GM18508 (cell line): ENCODE measurements at regions not wholly inside any gene's neighbourhood (a gene's known extent, or its start where the extent isn't known, plus 50 kb on each side); places are given as distances from the start of the nearest gene placed in this dataset.
"Not testable (repeated sequence)": the region's sequence is repeated elsewhere in the genome, so short reads cannot be mapped to it uniquely, and the experiment has no call there.

Source experiments
- ATAC-seq: cut with Tn5 transposase; IDR thresholded peaks from one replicate; pipeline ENCODE4 v1.9.1; 2021; ENCODE audit warnings: moderate number of reproducible peaks; ENCODE audit not compliant: insufficient read depth, unreplicated experiment

DNA sequence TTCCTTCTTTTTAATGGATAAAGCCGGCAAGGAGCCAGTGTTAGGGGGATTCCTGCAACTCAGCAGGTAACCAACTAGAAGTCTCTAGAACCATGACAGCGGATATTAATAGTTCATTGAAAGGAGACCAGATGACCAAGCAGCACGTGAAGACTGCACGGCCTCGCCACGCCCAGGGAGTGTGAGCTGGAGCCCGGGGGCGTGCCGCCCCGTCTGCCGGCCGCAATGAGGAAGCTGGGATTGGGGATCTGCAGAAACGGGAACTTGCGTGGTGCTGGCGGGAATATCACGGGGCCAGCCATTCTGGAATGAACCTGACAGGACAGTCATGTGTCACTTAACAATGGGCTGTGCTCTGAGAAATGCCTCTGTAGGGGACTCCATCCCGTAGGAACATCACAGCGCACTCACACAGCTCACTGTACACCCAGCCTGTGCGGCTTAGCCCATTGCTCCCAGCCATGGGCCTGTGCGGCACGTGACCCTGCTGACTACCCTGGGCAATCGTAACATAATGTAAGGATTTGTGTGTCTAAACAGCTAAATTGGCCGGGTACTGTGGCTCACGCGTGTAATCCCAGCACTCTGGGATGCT lies 4092.8 kb upstream of the TPTE start:
- not testable (repeated sequence) for ATAC-seq

DNA sequence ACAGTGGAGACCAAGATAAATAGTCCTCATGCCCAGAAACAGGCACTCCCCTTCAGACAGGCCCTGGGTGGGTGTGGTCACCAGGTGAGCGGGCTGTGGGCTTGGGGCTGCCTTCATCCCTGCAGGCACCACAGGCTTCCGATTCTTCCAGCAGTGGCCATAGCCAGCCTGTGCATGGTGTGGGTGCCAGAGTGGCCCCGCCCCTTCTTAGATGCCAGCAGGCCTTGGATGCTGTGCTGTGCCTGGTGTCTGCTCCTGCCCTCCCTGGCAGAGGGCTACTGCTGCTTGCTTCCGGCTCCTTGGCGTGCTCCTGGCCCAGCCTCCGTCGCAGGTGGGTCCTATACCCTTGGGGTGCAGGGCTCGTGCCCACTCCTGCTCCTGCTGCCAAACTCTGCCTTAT lies 4091.5 kb upstream of the TPTE start:
- ATAC-seq, result not testable (repeated sequence)

GRCh38 chr21:6433149-6433548 lies 4088.2 kb upstream of the TPTE start:
- not testable (repeated sequence) for ATAC-seq

GRCh38 chr21:6436205-6436604 lies 4085.2 kb upstream of the TPTE start:
- ATAC-seq, result not testable (repeated sequence)

DNA sequence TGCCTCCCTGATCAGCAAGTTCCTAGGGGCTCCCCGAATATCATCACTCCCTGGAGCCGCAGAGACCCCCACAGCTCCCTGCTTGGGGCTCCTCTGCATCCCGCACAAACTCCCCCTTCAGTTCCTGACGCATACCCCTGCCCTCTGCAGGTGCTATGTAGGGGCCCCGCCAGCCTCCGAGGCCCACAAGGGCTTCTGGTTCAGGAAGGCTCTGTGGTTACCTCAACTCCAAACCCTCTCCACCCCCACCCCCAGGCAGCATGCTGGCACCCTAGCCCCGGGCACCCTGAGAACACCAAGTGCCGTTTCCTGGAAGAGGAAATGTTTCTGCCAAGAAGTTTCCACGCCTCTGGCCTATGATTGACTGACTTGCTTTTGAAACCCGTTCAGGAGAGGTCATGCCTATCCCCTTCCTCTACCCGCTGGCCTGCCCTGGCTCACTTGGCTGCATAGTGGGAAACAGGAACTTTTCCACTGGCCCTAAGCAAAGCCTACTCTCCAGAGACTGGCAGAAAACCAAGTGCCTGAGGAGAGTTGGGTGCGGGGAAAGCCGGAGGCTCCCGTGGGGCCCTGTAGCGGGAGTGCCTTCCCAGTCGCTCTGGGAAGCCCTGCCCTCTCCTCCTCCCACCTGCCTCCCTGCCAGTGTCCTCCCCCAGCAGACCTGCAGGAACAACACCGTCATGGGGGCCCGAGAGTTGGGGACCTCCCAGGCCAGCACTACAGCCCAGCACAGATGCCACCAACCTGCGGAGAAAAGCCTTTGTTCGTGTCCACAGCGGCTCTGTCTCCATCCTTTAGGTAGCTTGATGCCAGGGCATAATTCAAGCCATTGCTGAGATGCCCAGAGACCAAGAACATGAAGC lies 4084.2 kb upstream of the TPTE start:
- not testable (repeated sequence) for ATAC-seq

GRCh38 chr21:6437834-6438187 lies 4083.6 kb upstream of the TPTE start:
- ATAC-seq, result not testable (repeated sequence)

GRCh38 chr21:6439058-6439457 lies 4082.3 kb upstream of the TPTE start:
- ATAC-seq, result not testable (repeated sequence)

GRCh38 chr21:6454648-6455340 lies 4066.6 kb upstream of the TPTE start:
- not testable (repeated sequence) for ATAC-seq

- ATAC-seq, result not testable (repeated sequence)
These were observed 4065.2 kb upstream of the TPTE start for GRCh38 chr21:6456011-6456661.

GRCh38 chr21:6459761-6460160 lies 4061.6 kb upstream of the TPTE start:
- ATAC-seq, result not testable (repeated sequence)

DNA sequence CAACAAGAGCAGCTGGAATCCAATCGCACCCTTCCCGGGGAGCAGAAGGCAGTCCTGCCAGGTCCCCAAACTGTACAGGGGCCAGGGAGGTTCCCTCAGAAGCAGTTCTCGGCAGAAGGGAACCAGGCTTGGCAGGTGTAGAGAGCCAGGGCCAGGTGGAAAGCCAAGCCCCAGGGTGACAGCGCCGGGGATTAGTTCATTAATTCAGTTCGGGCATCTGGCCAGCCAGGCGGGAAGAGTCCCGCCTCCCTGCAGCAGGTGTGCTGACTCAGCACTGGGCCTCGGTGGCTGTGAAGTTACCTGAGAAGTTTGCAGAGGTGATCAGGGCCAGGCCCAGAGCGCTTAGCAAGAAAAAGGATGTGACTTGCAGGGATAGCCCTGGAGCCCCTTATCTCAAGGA lies 4060.0 kb upstream of the TPTE start:
- ATAC-seq, result not testable (repeated sequence)

DNA sequence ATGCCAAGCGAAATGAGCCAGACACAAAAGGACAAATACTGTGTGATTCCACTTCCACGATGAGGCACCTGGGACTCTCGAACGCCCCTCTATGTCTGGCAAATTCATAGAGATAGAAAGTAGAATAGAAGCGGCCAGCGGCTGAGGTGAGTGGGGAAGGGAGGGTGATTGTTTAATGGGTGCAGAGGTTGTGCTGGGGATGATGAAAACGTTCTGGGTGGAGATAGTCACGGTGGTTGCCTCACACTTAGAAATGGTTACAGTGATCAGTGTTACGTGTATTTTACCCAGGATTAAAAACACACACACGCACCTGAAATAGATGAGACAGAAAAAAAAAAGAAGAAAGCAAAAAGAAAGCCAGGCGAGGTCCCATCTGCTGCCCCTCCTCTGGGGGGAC lies 4057.0 kb upstream of the TPTE start:
- ATAC-seq, result not testable (repeated sequence)

DNA sequence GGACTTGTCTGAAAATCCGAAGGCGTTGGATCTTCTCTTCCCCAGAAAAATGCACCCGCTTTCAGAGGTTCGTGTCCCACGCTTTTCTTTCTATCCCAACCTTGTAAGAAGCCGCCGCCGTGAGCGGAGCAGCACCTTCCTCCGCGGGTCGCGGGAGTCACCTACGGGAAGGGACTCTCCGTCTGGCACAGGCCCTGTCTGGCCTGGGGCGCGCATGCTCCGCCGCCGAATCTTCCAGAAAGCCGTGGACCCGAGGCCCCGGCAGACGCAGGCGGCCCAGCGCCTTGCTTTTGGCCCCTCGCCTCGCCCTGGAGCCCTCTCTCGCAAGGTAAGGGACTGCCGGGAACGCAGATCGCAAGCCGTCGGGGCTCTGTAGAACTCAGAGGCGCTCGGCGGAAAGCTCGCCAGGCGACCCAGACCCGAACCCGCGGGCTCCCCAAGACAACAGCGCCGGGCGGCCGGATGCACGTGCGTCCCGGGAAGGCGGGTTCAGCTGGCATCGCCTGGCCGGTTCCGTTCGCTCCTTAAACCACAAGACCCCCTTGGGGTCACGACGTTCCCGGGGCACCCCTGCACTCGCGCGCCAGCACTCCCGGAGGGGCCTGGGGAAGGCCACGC lies 4055.2 kb upstream of the TPTE start:
- not testable (repeated sequence) for ATAC-seq

GRCh38 chr21:6466707-6467106 lies 4054.7 kb upstream of the TPTE start:
- not testable (repeated sequence) for ATAC-seq

- ATAC-seq, result not testable (repeated sequence)
These were observed 4054.1 kb upstream of the TPTE start for GRCh38 chr21:6467189-6467774.

GRCh38 chr21:6467907-6468306 lies 4053.5 kb upstream of the TPTE start:
- not testable (repeated sequence) for ATAC-seq

- ATAC-seq, result not testable (repeated sequence)
These were observed 4053.0 kb upstream of the TPTE start for GRCh38 chr21:6468331-6468860.

DNA sequence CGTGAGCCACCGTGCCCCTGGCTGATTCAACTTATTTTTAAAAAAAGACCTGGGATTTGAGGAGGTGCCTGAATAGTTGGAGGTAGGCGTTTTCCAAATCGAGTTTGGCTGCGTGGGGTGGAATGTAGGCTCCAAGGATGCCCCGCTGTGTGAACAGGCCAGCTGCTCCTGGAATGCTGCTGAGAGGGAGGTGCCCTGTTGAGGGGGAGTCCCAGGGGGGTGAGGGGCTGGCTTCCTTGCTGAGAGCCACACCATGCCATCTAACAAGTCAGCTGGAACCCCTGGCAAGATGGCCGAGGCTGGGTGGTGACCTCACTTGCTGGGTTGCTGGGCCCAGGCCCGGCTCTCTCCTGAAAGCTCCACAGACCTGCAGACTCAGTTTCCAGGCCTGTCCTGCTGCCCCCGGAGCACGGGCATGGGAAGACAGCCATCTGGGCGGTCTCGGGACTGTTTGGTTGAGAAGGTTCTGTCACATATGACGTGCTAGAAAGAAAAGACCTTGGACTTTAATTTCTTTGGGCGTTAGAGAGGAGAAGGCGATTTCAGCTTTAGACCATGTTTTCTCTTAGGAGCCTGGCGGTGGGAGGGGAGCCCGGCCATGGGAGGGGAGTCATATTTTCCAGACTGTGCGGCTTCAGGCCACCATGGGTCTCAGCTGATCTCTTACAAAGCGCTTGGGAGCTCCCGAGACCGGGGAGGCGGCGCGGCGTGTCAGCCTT lies 4047.0 kb upstream of the TPTE start:
- ATAC-seq, result not testable (repeated sequence)

GRCh38 chr21:6481116-6481515 lies 4040.3 kb upstream of the TPTE start:
- not testable (repeated sequence) for ATAC-seq
